ENCODE measurements at regions not wholly inside any gene's neighbourhood (a gene's known extent, or its start where the extent isn't known, plus 50 kb on each side); places are given as distances from the start of the nearest gene placed in this dataset.

- TF ChIP-seq POLR2A (IDR thresholded peaks at IDR 0.05), result no peak
- TF ChIP-seq CTCF (IDR thresholded peaks at IDR 0.05), result no peak
Observed at GRCh38 chr2:57509189-57509588, 537.4 kb upstream of the VRK2 start.
